K562 (cell line): ENCODE measurements at regions not wholly inside any gene's neighbourhood (a gene's known extent, or its start where the extent isn't known, plus 50 kb on each side); places are given as distances from the start of the nearest gene placed in this dataset.

Experiments
- ARID3B ChIP-seq: fragments of 250-450 bp; sonication (Bioruptor Pico); IDR thresholded peaks from 2 replicates; pipeline ENCODE4 v1.4.0; 2020; ENCODE audit warnings: borderline replicate concordance
- MNT ChIP-seq, 2 experiments: fragments of 450-650 bp; conservative IDR thresholded peaks; 2 replicates each; pipeline ENCODE4 v1.6.1; 2017; ENCODE audit warnings: mild to moderate bottlenecking in 2 of 2, moderate library complexity in 2 of 2
- MTF1 ChIP-seq: fragments of 250-450 bp; sonication (Bioruptor Pico); IDR thresholded peaks from 2 replicates; pipeline ENCODE4 v1.9.0; 2021; ENCODE audit warnings: moderate library complexity, mild to moderate bottlenecking, inconsistent platforms, borderline replicate concordance
- POLR2B ChIP-seq: fragments of 450-650 bp; IDR thresholded peaks from 2 replicates; pipeline ENCODE4 v1.6.1; 2018; ENCODE audit warnings: low read depth; ENCODE audit not compliant: partially characterized antibody
- POLR2G ChIP-seq: fragments of 200-400 bp; formaldehyde crosslinking; IDR thresholded peaks from 2 replicates; pipeline ENCODE4 v1.6.1; 2017; ENCODE audit warnings: low read depth, mild to moderate bottlenecking, antibody characterized with exemption, low read length, moderate library complexity
- PRPF4 ChIP-seq: fragments of 200-400 bp; formaldehyde crosslinking; IDR thresholded peaks from one replicate; pipeline ENCODE4 v1.6.1; 2017; ENCODE audit warnings: low read length, low read depth, mild to moderate bottlenecking; ENCODE audit not compliant: insufficient read depth, poor library complexity, severe bottlenecking
- SMARCC2 ChIP-seq: fragments of 450-650 bp; IDR thresholded peaks from 2 replicates; pipeline ENCODE4 v1.6.1; 2017; ENCODE audit warnings: antibody characterized with exemption, moderate library complexity, mild to moderate bottlenecking, low read depth
- SP1 ChIP-seq: sonication (generic); formaldehyde crosslinking; IDR thresholded peaks from 2 replicates; pipeline ENCODE4 v1.8.1; 2022; ENCODE audit warnings: mild to moderate bottlenecking, missing genetic modification reagents
- ZBTB33 ChIP-seq: sonication (generic); formaldehyde crosslinking; IDR thresholded peaks from 2 replicates; pipeline ENCODE4 v1.8.1; 2023; ENCODE audit warnings: mild to moderate bottlenecking, missing genetic modification reagents
- ZNF436 ChIP-seq: fragments of 250-450, 450-650 bp; sonication (Bioruptor Pico); formaldehyde crosslinking; IDR thresholded peaks from 2 replicates; pipeline ENCODE4 v1.7.0; 2020; ENCODE audit warnings: mild to moderate bottlenecking

- TF ChIP-seq POLR2G = no peak
- no peak for TF ChIP-seq ARID3B (CRISPR knock-in tag)
- TF ChIP-seq ZBTB33 (CRISPR knock-in tag) = no peak
- TF ChIP-seq SP1 (CRISPR knock-in tag) = no peak
- TF ChIP-seq POLR2B = no peak
- no peak for TF ChIP-seq SMARCC2
- TF ChIP-seq ZNF436 = no peak
- no peak for TF ChIP-seq MNT (conservative IDR thresholded peaks at IDR 0.05)
- no peak for TF ChIP-seq PRPF4
- no peak for TF ChIP-seq MTF1 (CRISPR knock-in tag)
These were observed 242.6 kb downstream of the BTG1 start (continued) for GRCh38 chr12:91902860-91903683.
